PC-9 (cell line): ENCODE measurements at regions not wholly inside any gene's neighbourhood (a gene's known extent, or its start where the extent isn't known, plus 50 kb on each side); places are given as distances from the start of the nearest gene placed in this dataset.

Source experiments
- BruUV-seq: library from RNA; stranded (reverse); fragments of 400-500 nt; replicated peaks from 2 replicates; lab custom pipeline; 2021; lab: Mats Ljungman, UMichigan
- CTCF ChIA-PET: fragments of 300-600 bp; sonication (Branson Sonifier 250); formaldehyde crosslinking; loops from one replicate; lab custom pipeline; 2022; ENCODE audit warnings: antibody characterized with exemption; lab: Charles Lee
- POLR2A ChIA-PET: fragments of 300-600 bp; sonication (Branson Sonifier 250); formaldehyde crosslinking; loops from one replicate; lab custom pipeline; 2022; ENCODE audit warnings: antibody characterized with exemption; ENCODE audit not compliant: unreplicated experiment; lab: Charles Lee
- DNase-seq, 2 experiments: peaks; one replicate each; pipeline versions ENCODE4 v3.0.0 to v3.0.0-alpha.2; 2015 to 2022; ENCODE audit warnings: mixed read lengths in 1 of 2
- H2AFZ ChIP-seq: fragments of 200-600 bp; sonication (generic); 2 replicates; pipeline ENCODE4 v1.8.1; 2017; ENCODE audit warnings: antibody characterized with exemption
- H3F3A ChIP-seq: fragments of 200-600 bp; sonication (generic); 2 replicates; pipeline ENCODE4 v1.8.1; 2017; ENCODE audit warnings: antibody characterized with exemption, mild to moderate bottlenecking, low read depth; ENCODE audit not compliant: insufficient read depth
- H3K27ac ChIP-seq: fragments of 200-600 bp; sonication (generic); 2 replicates; pipeline ENCODE4 v1.6.1; 2016; ENCODE audit warnings: mixed run types
- H3K27me3 ChIP-seq: fragments of 200-600 bp; sonication (generic); 2 replicates; pipeline ENCODE4 v1.6.1; 2016; ENCODE audit warnings: low read depth, mixed run types; ENCODE audit not compliant: insufficient read depth
- H3K36me3 ChIP-seq: fragments of 200-600 bp; sonication (generic); 2 replicates; pipeline ENCODE4 v1.6.1; 2016; ENCODE audit warnings: low read depth, mixed run types
- H3K4me1 ChIP-seq: fragments of 200-600 bp; sonication (generic); replicated peaks from 2 replicates; pipeline ENCODE4 v1.6.1; 2016; ENCODE audit warnings: mixed run types; ENCODE audit not compliant: insufficient read depth
- H3K4me2 ChIP-seq: fragments of 200-600 bp; sonication (generic); 2 replicates; pipeline ENCODE4 v1.6.1; 2017; ENCODE audit warnings: mixed run types
- H3K4me3 ChIP-seq: fragments of 200-600 bp; sonication (generic); 2 replicates; pipeline ENCODE4 v1.6.1; 2016; ENCODE audit warnings: mixed run types
- H3K79me2 ChIP-seq: fragments of 200-600 bp; sonication (generic); 2 replicates; pipeline ENCODE4 v1.6.1; 2017; ENCODE audit warnings: low read depth, mixed run types
- H3K9me2 ChIP-seq: fragments of 200-600 bp; sonication (generic); 2 replicates; pipeline ENCODE4 v1.8.1; 2017; ENCODE audit warnings: mild to moderate bottlenecking; ENCODE audit not compliant: insufficient read depth
- H3K9me3 ChIP-seq: fragments of 200-600 bp; sonication (generic); 2 replicates; pipeline ENCODE4 v1.8.1; 2016; ENCODE audit warnings: low read depth; ENCODE audit not compliant: insufficient read depth
- H4K20me1 ChIP-seq: fragments of 200-600 bp; sonication (generic); 2 replicates; pipeline ENCODE4 v1.8.1; 2017; ENCODE audit not compliant: insufficient read depth
- CTCF ChIP-seq: fragments of 200-600 bp; sonication (generic); conservative IDR thresholded peaks from 2 replicates; pipeline ENCODE4 v1.6.1; 2017; ENCODE audit warnings: mixed run types, antibody characterized with exemption, mild to moderate bottlenecking, moderate library complexity
- EZH2 ChIP-seq: fragments of 200-600 bp; sonication (generic); IDR thresholded peaks from 2 replicates; pipeline ENCODE4 v1.8.0; 2017; ENCODE audit warnings: antibody characterized with exemption, low read depth
- intact Hi-C: fragments of 100-400 bp; cut with micrococcal nuclease; formaldehyde crosslinking; loops from one replicate; pipeline ENCODE4 v1.10.0; 2022; ENCODE audit not compliant: unreplicated experiment

- DNase-seq = no peak
- TF ChIP-seq CTCF = no peak
- no peak for TF ChIP-seq EZH2
- Histone ChIP-seq H3K27ac (no peak overlapping the region), H3K4me1 (no peaks in the 10 kb centered on the region), H4K20me1 (no peaks in the 10 kb centered on the region), H3K4me3 (no peak overlapping the region), H2AFZ (no peak overlapping the region), H3K4me2 (no peak overlapping the region), H3K36me3 (no peaks in the 10 kb centered on the region), H3K79me2 (no peaks in the 10 kb centered on the region), H3K9me2 (no peaks in the 10 kb centered on the region), H3K9me3 (no peaks in the 10 kb centered on the region), H3F3A (no peaks in the 10 kb centered on the region), H3K27me3 (no peaks in the 10 kb centered on the region)
- POLR2A ChIA-PET = no interaction called here
- intact Hi-C loops = no loop called here
- CTCF ChIA-PET = interaction anchor here (0.6 kb wide), 1 partner anchor 1049 kb away, joined by 3 read pairs; no protein-coding TSS in a partner anchor
- BruUV-seq = no TSS peak
These were observed 134.1 kb upstream of the PLSCR5 start for GRCh38 chr3:146739203-146739671.

- no peaks in the 10 kb centered on the region for H3K79me2 ChIP-seq
- POLR2A ChIA-PET = no interaction called here
- H3K27me3 ChIP-seq = no peaks in the 10 kb centered on the region
- H3K4me2 ChIP-seq = no peak overlapping the region
- H3F3A ChIP-seq = no peaks in the 10 kb centered on the region
- TF ChIP-seq EZH2 (no peak), CTCF (no peak)
- no peaks in the 10 kb centered on the region; the same call in 1 of the 2 replicates for H3K9me3 ChIP-seq
- intact Hi-C loops = no loop called here
- no peaks in the 10 kb centered on the region for H3K9me2 ChIP-seq
- CTCF ChIA-PET = no interaction called here
- DNase-seq = no peak
- H4K20me1 ChIP-seq = no peaks in the 10 kb centered on the region
- no peaks in the 10 kb centered on the region for H3K4me1 ChIP-seq
- no peak overlapping the region for H2AFZ ChIP-seq
- no peak overlapping the region for H3K27ac ChIP-seq
- no peaks in the 10 kb centered on the region for H3K36me3 ChIP-seq
- no peak overlapping the region for H3K4me3 ChIP-seq
- BruUV-seq = no TSS peak
These were observed 127.2 kb upstream of the PLSCR5 start for GRCh38 chr3:146732325-146732724.

GRCh38 chr3:146715170-146715569, 110.0 kb upstream of the PLSCR5 start:
- no peak overlapping the region for H3K27ac ChIP-seq

More at GRCh38 chr3:146715170-146715569, 110.0 kb upstream of the PLSCR5 start:
- TF ChIP-seq EZH2 (no peak), CTCF (no peak)
- H3K4me2 ChIP-seq = no peak overlapping the region
- ChIA-PET CTCF (no interaction called here), POLR2A (no interaction called here)
- no peak overlapping the region for H2AFZ ChIP-seq
- H3K4me3 ChIP-seq = no peak overlapping the region
- H4K20me1 ChIP-seq = no peaks in the 10 kb centered on the region
- H3K36me3 ChIP-seq = no peaks in the 10 kb centered on the region
- H3K9me2 ChIP-seq = no peaks in the 10 kb centered on the region
- no peaks in the 10 kb centered on the region for H3K27me3 ChIP-seq
- H3K4me1 ChIP-seq = no peaks in the 10 kb centered on the region
- intact Hi-C loops = no loop called here
- BruUV-seq = no TSS peak
- no peaks in the 10 kb centered on the region for H3F3A ChIP-seq
- no peaks in the 10 kb centered on the region for H3K9me3 ChIP-seq
- no peak for DNase-seq
- no peaks in the 10 kb centered on the region for H3K79me2 ChIP-seq
